ENCODE measurements at regions not wholly inside any gene's neighbourhood (a gene's known extent, or its start where the extent isn't known, plus 50 kb on each side); places are given as distances from the start of the nearest gene placed in this dataset.

- TF ChIP-seq EZH2 (IDR thresholded peaks at IDR 0.05; ENCODE audit: borderline replicate concordance) = no peak
- no peak for TF ChIP-seq CTCF (IDR thresholded peaks at IDR 0.05; ENCODE audit: poor library complexity)
Measured at GRCh38 chr1:172914501-172915144, 136.1 kb downstream of the TNFSF18 start.
